Gastrocnemius medialis (tissue), 4 donors: ENCODE measurements at regions not wholly inside any gene's neighbourhood (a gene's known extent, or its start where the extent isn't known, plus 50 kb on each side); places are given as distances from the start of the nearest gene placed in this dataset.

ENCODE experiments used
- POLR2A ChIP-seq, 2 donors: fragments of 450-650 bp; IDR thresholded peaks; one replicate each; pipeline ENCODE4 v1.6.1; 2017; ENCODE audit warnings: antibody characterized with exemption in 2 of 2, mild to moderate bottlenecking in 2 of 2, moderate library complexity in 2 of 2
- TF ChIP-seq, protein P1 (sequence below), 5 experiments: fragments of 450-650 bp in 3 of 5; fragments of 200-600 bp in 2 of 5; sonication (generic) in 2 of 5; IDR thresholded peaks in 4 of 5; conservative IDR thresholded peaks in 1 of 5; 1 replicate in 4 of 5; 2 replicates in 1 of 5; pipeline ENCODE4 v1.5.1; 2016 to 2019; ENCODE audit warnings: antibody characterized with exemption in 5 of 5, mild to moderate bottlenecking in 3 of 5, moderate library complexity in 3 of 5

DNA sequence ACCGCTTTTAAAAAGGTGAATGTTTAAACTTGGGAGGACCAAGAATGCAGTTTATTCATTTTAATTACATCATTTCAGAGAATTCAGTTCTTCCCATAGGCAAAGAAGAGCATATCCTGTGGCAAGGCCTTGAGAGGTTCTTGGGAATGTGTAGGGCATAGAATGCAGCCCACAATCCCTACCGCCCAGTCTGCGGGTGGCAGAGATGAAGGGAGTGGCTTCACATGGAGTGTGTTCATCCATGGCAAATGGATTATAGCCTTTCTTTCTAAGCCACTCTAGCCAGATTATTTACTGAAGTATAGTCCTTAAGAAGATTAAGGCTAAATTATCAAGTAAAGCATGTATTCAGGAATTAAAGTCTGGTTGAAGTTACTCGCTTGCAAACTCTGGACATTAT, 97.4 kb downstream of the TSPAN8 start:
- TF ChIP-seq, protein P1, sequence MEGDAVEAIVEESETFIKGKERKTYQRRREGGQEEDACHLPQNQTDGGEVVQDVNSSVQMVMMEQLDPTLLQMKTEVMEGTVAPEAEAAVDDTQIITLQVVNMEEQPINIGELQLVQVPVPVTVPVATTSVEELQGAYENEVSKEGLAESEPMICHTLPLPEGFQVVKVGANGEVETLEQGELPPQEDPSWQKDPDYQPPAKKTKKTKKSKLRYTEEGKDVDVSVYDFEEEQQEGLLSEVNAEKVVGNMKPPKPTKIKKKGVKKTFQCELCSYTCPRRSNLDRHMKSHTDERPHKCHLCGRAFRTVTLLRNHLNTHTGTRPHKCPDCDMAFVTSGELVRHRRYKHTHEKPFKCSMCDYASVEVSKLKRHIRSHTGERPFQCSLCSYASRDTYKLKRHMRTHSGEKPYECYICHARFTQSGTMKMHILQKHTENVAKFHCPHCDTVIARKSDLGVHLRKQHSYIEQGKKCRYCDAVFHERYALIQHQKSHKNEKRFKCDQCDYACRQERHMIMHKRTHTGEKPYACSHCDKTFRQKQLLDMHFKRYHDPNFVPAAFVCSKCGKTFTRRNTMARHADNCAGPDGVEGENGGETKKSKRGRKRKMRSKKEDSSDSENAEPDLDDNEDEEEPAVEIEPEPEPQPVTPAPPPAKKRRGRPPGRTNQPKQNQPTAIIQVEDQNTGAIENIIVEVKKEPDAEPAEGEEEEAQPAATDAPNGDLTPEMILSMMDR (IDR thresholded peaks at IDR 0.05 in 4 of 5, conservative IDR thresholded peaks at IDR 0.05 in 1 of 5): no peak
- TF ChIP-seq POLR2A (IDR thresholded peaks at IDR 0.05): no peak
